H1 (cell line): ENCODE measurements at regions not wholly inside any gene's neighbourhood (a gene's known extent, or its start where the extent isn't known, plus 50 kb on each side); places are given as distances from the start of the nearest gene placed in this dataset.

Experiments used
- CHD2 ChIP-seq: IDR thresholded peaks from 2 replicates; pipeline ENCODE4 v1.6.1; 2012; ENCODE audit warnings: low read length, improper control_type of control experiment
- TF ChIP-seq, protein P1 (sequence below): IDR thresholded peaks from 2 replicates; pipeline ENCODE4 v1.6.1; 2012; ENCODE audit warnings: inconsistent platforms

DNA sequence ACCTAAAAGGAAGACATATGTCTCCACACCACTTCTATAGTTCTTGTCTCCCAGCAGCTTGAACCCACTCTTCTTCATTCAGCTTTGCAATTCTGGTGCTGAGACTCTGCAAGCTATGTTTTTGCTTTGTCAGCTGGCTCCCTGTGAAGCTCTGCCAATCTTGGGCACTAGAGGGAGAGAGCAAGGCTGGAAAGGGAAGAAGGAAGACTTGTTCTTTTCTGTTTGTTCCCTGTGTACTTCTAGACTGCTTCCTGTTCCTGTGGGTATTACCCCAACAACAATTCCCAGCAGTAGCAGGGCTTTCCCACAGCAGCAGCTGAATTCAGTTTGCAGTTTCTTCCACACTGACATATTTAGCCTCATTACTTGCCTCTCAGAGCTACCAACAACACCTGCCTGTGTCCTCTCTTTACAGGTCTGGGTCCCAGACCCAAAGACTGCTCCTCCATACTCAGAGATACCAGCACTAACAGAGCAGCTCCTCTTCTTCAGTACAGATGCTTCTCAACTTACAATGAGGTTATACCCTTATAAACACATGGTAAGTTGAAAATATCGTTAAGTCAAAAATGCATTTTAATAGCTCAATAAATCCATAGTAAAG, 275.2 kb upstream of the NEGR1 start (continued):
- no peak for TF ChIP-seq CHD2
- TF ChIP-seq, protein P1, sequence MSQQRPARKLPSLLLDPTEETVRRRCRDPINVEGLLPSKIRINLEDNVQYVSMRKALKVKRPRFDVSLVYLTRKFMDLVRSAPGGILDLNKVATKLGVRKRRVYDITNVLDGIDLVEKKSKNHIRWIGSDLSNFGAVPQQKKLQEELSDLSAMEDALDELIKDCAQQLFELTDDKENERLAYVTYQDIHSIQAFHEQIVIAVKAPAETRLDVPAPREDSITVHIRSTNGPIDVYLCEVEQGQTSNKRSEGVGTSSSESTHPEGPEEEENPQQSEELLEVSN, result no peak
